Epithelial cell of prostate (primary cell): ENCODE measurements at regions not wholly inside any gene's neighbourhood (a gene's known extent, or its start where the extent isn't known, plus 50 kb on each side); places are given as distances from the start of the nearest gene placed in this dataset.

Source experiments
- DNase-seq: peaks from one replicate; pipeline ENCODE4 v3.0.0-alpha.2; 2011; ENCODE audit warnings: low read depth, low spot score
- H3K27ac ChIP-seq: fragments of 450-650 bp; 2 replicates; pipeline ENCODE4 v1.5.1; 2017; ENCODE audit warnings: mild to moderate bottlenecking

GRCh38 chr3:166420071-166420470 lies 582.8 kb upstream of the BCHE start:
- no peak for DNase-seq
- H3K27ac ChIP-seq = no peak overlapping the region

GRCh38 chr3:166405896-166406295 lies 568.7 kb upstream of the BCHE start:
- DNase-seq = no peak

GRCh38 chr3:166405465-166405864 lies 568.2 kb upstream of the BCHE start:
- H3K27ac ChIP-seq = no peak overlapping the region
- no peak for DNase-seq

More at GRCh38 chr3:166405896-166406295, 568.7 kb upstream of the BCHE start:
- H3K27ac ChIP-seq = no peak overlapping the region

GRCh38 chr3:166390303-166390702 lies 553.1 kb upstream of the BCHE start:
- no peak for DNase-seq
- H3K27ac ChIP-seq = no peak overlapping the region

- DNase-seq = no peak
- H3K27ac ChIP-seq = no peak overlapping the region
Measured at GRCh38 chr3:166388321-166388720, 551.1 kb upstream of the BCHE start.

- no peak for DNase-seq
- no peak overlapping the region for H3K27ac ChIP-seq
Measured at GRCh38 chr3:166372571-166373106, 535.4 kb upstream of the BCHE start.

- DNase-seq = no peak
- H3K27ac ChIP-seq = no peak overlapping the region
Measured at GRCh38 chr3:166367947-166368533, 530.8 kb upstream of the BCHE start.

- DNase-seq = peak; percentile 10
Measured at GRCh38 chr3:166362698-166363097, 525.5 kb upstream of the BCHE start.

GRCh38 chr3:166360720-166361119 lies 523.5 kb upstream of the BCHE start:
- no peak overlapping the region for H3K27ac ChIP-seq
- no peak for DNase-seq

More at GRCh38 chr3:166362698-166363097, 525.5 kb upstream of the BCHE start:
- no peak overlapping the region for H3K27ac ChIP-seq

GRCh38 chr3:166351461-166351860 lies 514.2 kb upstream of the BCHE start:
- no peak overlapping the region for H3K27ac ChIP-seq
- DNase-seq = no peak

GRCh38 chr3:166340604-166341266 lies 503.5 kb upstream of the BCHE start:
- no peak overlapping the region for H3K27ac ChIP-seq
- no peak for DNase-seq

- no peak overlapping the region for H3K27ac ChIP-seq
- DNase-seq = no peak
Measured at GRCh38 chr3:166324401-166324800, 487.2 kb upstream of the BCHE start.

- DNase-seq = peak; percentile 0
- H3K27ac ChIP-seq = no peak overlapping the region
Measured at GRCh38 chr3:166322391-166322790, 485.2 kb upstream of the BCHE start.

GRCh38 chr3:166307756-166308350 lies 470.6 kb upstream of the BCHE start:
- H3K27ac ChIP-seq = no peak overlapping the region
- no peak for DNase-seq

GRCh38 chr3:166304584-166304983 lies 467.4 kb upstream of the BCHE start:
- no peak overlapping the region for H3K27ac ChIP-seq
- no peak for DNase-seq

- H3K27ac ChIP-seq = no peak overlapping the region
- DNase-seq = no peak
Measured at GRCh38 chr3:166303681-166304080, 466.5 kb upstream of the BCHE start.

- H3K27ac ChIP-seq = no peak overlapping the region
- DNase-seq = no peak
Measured at GRCh38 chr3:166302331-166302730, 465.1 kb upstream of the BCHE start.

- no peak for DNase-seq
- H3K27ac ChIP-seq = no peak overlapping the region
Measured at GRCh38 chr3:166296179-166296783, 459.1 kb upstream of the BCHE start.

- no peak for DNase-seq
- no peak overlapping the region for H3K27ac ChIP-seq
Measured at GRCh38 chr3:166291186-166291955, 454.1 kb upstream of the BCHE start.

- peak; percentile 31 for DNase-seq
- peak overlapping the region; percentile 3 for H3K27ac ChIP-seq
Measured at GRCh38 chr3:166285001-166285400, 447.8 kb upstream of the BCHE start.
